ENCODE measurements at regions not wholly inside any gene's neighbourhood (a gene's known extent, or its start where the extent isn't known, plus 50 kb on each side); places are given as distances from the start of the nearest gene placed in this dataset.

GRCh38 chr5:97553604-97554452 lies 370.8 kb upstream of the RIOK2 start:
- no peak overlapping the region for H3K27ac ChIP-seq
- H3K27me3 ChIP-seq: no peaks in the 10 kb centered on the region
- no peaks in the 10 kb centered on the region for H3K36me3 ChIP-seq
- no peak for ATAC-seq
- in situ Hi-C loops (cut with MboI; ENCODE audit: low sequenced_read_pairs in 4 of 4): no loop called here
- no peaks in the 10 kb centered on the region for H3K9me3 ChIP-seq
- DNase-seq: no peak
- intact Hi-C loops (cut with DNase I; ENCODE audit: low total_unique reads): no loop called here
- H3K4me3 ChIP-seq: no peak overlapping the region
- TF ChIP-seq CTCF (IDR thresholded peaks at IDR 0.05 in 4 of 5, conservative IDR thresholded peaks at IDR 0.05 in 1 of 5): no peak
- no peak for TF ChIP-seq POLR2A (IDR thresholded peaks at IDR 0.05)
- no peaks in the 10 kb centered on the region for H3K4me1 ChIP-seq

GRCh38 chr5:97554977-97555643 lies 372.1 kb upstream of the RIOK2 start:
- Histone ChIP-seq H3K9me3 (no peaks in the 10 kb centered on the region), H3K36me3 (no peaks in the 10 kb centered on the region), H3K27ac (no peak overlapping the region), H3K4me1 (no peaks in the 10 kb centered on the region), H3K27me3 (no peaks in the 10 kb centered on the region), H3K4me3 (no peak overlapping the region)
- in situ Hi-C loops (cut with MboI; ENCODE audit: low sequenced_read_pairs in 4 of 4): no loop called here
- TF ChIP-seq POLR2A (IDR thresholded peaks at IDR 0.05): no peak
- TF ChIP-seq CTCF (IDR thresholded peaks at IDR 0.05 in 4 of 5, conservative IDR thresholded peaks at IDR 0.05 in 1 of 5): no peak
- no peak for DNase-seq
- intact Hi-C loops (cut with DNase I; ENCODE audit: low total_unique reads): no loop called here
- ATAC-seq: no peak

GRCh38 chr5:97555644-97555981 lies 372.6 kb upstream of the RIOK2 start:
- Histone ChIP-seq H3K4me3 (no peak overlapping the region), H3K36me3 (no peaks in the 10 kb centered on the region), H3K4me1 (no peaks in the 10 kb centered on the region), H3K27ac (no peak overlapping the region), H3K27me3 (no peaks in the 10 kb centered on the region), H3K9me3 (no peaks in the 10 kb centered on the region)
- no peak for TF ChIP-seq CTCF (IDR thresholded peaks at IDR 0.05 in 4 of 5, conservative IDR thresholded peaks at IDR 0.05 in 1 of 5)
- no peak for TF ChIP-seq POLR2A (IDR thresholded peaks at IDR 0.05)
- intact Hi-C loops (cut with DNase I; ENCODE audit: low total_unique reads) (no loop called here), in situ Hi-C loops (cut with MboI; ENCODE audit: low sequenced_read_pairs in 4 of 4) (no loop called here)
- DNase-seq: no peak
- no peak for ATAC-seq

- DNase-seq: no peak
- no peak for TF ChIP-seq POLR2A (IDR thresholded peaks at IDR 0.05)
- Histone ChIP-seq H3K4me3 (no peak overlapping the region), H3K4me1 (no peaks in the 10 kb centered on the region), H3K36me3 (no peaks in the 10 kb centered on the region), H3K27me3 (no peaks in the 10 kb centered on the region), H3K27ac (no peak overlapping the region), H3K9me3 (no peaks in the 10 kb centered on the region)
- intact Hi-C loops (cut with DNase I; ENCODE audit: low total_unique reads): no loop called here
- ATAC-seq: no peak
- in situ Hi-C loops (cut with MboI; ENCODE audit: low sequenced_read_pairs in 4 of 4): no loop called here
Observed at GRCh38 chr5:97559827-97560598, 377.0 kb upstream of the RIOK2 start.

GRCh38 chr5:97560599-97560993 lies 377.5 kb upstream of the RIOK2 start:
- intact Hi-C loops (cut with DNase I; ENCODE audit: low total_unique reads) (no loop called here), in situ Hi-C loops (cut with MboI; ENCODE audit: low sequenced_read_pairs in 4 of 4) (no loop called here)
- H3K4me3 ChIP-seq: no peak overlapping the region
- H3K27me3 ChIP-seq: no peaks in the 10 kb centered on the region
- no peaks in the 10 kb centered on the region for H3K9me3 ChIP-seq
- H3K36me3 ChIP-seq: no peaks in the 10 kb centered on the region
- DNase-seq (no peak), ATAC-seq (no peak)
- no peaks in the 10 kb centered on the region for H3K4me1 ChIP-seq
- no peak for TF ChIP-seq POLR2A (IDR thresholded peaks at IDR 0.05)
- no peak for TF ChIP-seq CTCF (IDR thresholded peaks at IDR 0.05 in 4 of 5, conservative IDR thresholded peaks at IDR 0.05 in 1 of 5)
- H3K27ac ChIP-seq: no peak overlapping the region

Data from gastrocnemius medialis (tissue), 4 donors.